A549 (cell line): ENCODE measurements at regions not wholly inside any gene's neighbourhood (a gene's known extent, or its start where the extent isn't known, plus 50 kb on each side); places are given as distances from the start of the nearest gene placed in this dataset.

Experiments used
- ATAC-seq, 2 experiments: fragments of 200-7000 bp in 1 of 2; fragments of >200 bp in 1 of 2; cut with Nextera tagmentation in 1 of 2; cut with Tn5 transposase in 1 of 2; 3 replicates each; pipeline versions ENCODE4 v1.8.0 to v1.9.1; 2018 to 2020; ENCODE audit warnings: mild to moderate bottlenecking in 1 of 2, moderate library complexity in 1 of 2
- CTCF ChIA-PET: fragments of 300-600 bp; sonication (Branson Sonifier 250); formaldehyde crosslinking; extraction: SDS; loops from one replicate; lab custom pipeline; 2021; ENCODE audit warnings: antibody characterized with exemption, inconsistent platforms; lab: Yijun Ruan, JAX
- POLR2A ChIA-PET: fragments of 350-600 bp; formaldehyde crosslinking; extraction: SDS; loops from one replicate; lab custom pipeline; 2021; ENCODE audit warnings: antibody characterized with exemption, inconsistent platforms; lab: Yijun Ruan, JAX
- DNase-seq, 2 experiments: peaks; one replicate each; pipeline versions ENCODE4 v3.0.0 to v3.0.0-alpha.2; 2011 to 2016; ENCODE audit warnings: low read depth in 1 of 2, low spot score in 1 of 2
- FAIRE-seq: peaks from 2 replicates; lab custom pipeline; 2011; peaks lifted over from hg19 to GRCh38; lab: Jason Lieb, UNC
- H3K27ac ChIP-seq, 2 experiments: fragments of >200 bp; sonication (Bioruptor Twin); formaldehyde crosslinking; 3 replicates each; pipeline ENCODE4 v1.5.1; 2016 to 2017
- H3K4me1 ChIP-seq: fragments of >200 bp; sonication (Bioruptor Twin); formaldehyde crosslinking; 3 replicates; pipeline ENCODE4 v1.6.1; 2016
- H3K4me2 ChIP-seq: fragments of >200 bp; sonication (Bioruptor Twin); formaldehyde crosslinking; 3 replicates; pipeline ENCODE4 v1.6.1; 2016
- H3K4me3 ChIP-seq: fragments of >200 bp; sonication (Bioruptor Twin); formaldehyde crosslinking; 3 replicates; pipeline ENCODE4 v1.5.1; 2016
- H3K9me3 ChIP-seq: fragments of >200 bp; sonication (Bioruptor Twin); formaldehyde crosslinking; 3 replicates; pipeline ENCODE4 v1.6.1; 2016
- BCL3 ChIP-seq: fragments of >200 bp; sonication (Bioruptor Twin); formaldehyde crosslinking; IDR thresholded peaks from 3 replicates; pipeline ENCODE4 v1.6.1; 2016
- BHLHE40 ChIP-seq: IDR thresholded peaks from 2 replicates; pipeline ENCODE4 v1.6.1; 2012; ENCODE audit warnings: low read depth, low read length, inconsistent platforms
- CBX8 ChIP-seq: fragments of 200-600 bp; sonication (generic); IDR thresholded peaks from 2 replicates; pipeline ENCODE4 v1.6.1; 2016
- FOSB ChIP-seq: fragments of 250-450 bp; sonication (Bioruptor Pico); IDR thresholded peaks from 2 replicates; pipeline ENCODE4 v1.5.0; 2020; ENCODE audit warnings: mild to moderate bottlenecking, moderate library complexity
- FOSL2 ChIP-seq, 2 experiments: fragments of 450-650 bp in 1 of 2; fragments of >200 bp in 1 of 2; sonication (Bioruptor Twin) in 1 of 2; formaldehyde crosslinking; IDR thresholded peaks; 2 replicates each; pipeline versions ENCODE4 v1.5.0 to v1.6.1; 2016 to 2020; ENCODE audit warnings: mild to moderate bottlenecking in 1 of 2, moderate library complexity in 1 of 2
- GATA3 ChIP-seq: IDR thresholded peaks from 2 replicates; pipeline ENCODE4 v1.6.1; 2012; ENCODE audit warnings: borderline replicate concordance
- HDAC2 ChIP-seq: fragments of 200-600 bp; sonication (generic); IDR thresholded peaks from 2 replicates; pipeline ENCODE4 v1.6.1; 2016
- HEYL ChIP-seq: fragments of 250-450 bp; sonication (Bioruptor Pico); IDR thresholded peaks from 2 replicates; pipeline ENCODE4 v1.8.0; 2021; ENCODE audit warnings: mild to moderate bottlenecking, moderate library complexity
- RAD21 ChIP-seq, 2 experiments: fragments of >200 bp in 1 of 2; sonication (Bioruptor Twin) in 1 of 2; formaldehyde crosslinking in 1 of 2; IDR thresholded peaks in 1 of 2; conservative IDR thresholded peaks in 1 of 2; 2 replicates in 1 of 2; 3 replicates in 1 of 2; pipeline ENCODE4 v1.6.1; 2012 to 2018; ENCODE audit warnings: inconsistent platforms in 1 of 2
- RCOR1 ChIP-seq: fragments of 150-350 bp; IDR thresholded peaks from 2 replicates; pipeline ENCODE4 v1.6.1; 2014; ENCODE audit warnings: antibody characterized with exemption, low read length, low read depth
- RNF2 ChIP-seq: fragments of 200-600 bp; sonication (generic); IDR thresholded peaks from 2 replicates; pipeline ENCODE4 v1.6.1; 2016; ENCODE audit warnings: low read depth, mild to moderate bottlenecking, antibody characterized with exemption, moderate library complexity, borderline replicate concordance
- SMC3 ChIP-seq: fragments of >200 bp; sonication (Bioruptor Twin); formaldehyde crosslinking; IDR thresholded peaks from 3 replicates; pipeline ENCODE4 v1.6.1; 2018; ENCODE audit warnings: inconsistent platforms
- ZC3H11A ChIP-seq: fragments of 450-650 bp; IDR thresholded peaks from 2 replicates; pipeline ENCODE4 v1.6.1; 2014; ENCODE audit warnings: antibody characterized with exemption, mild to moderate bottlenecking
- WGBS: methylation state at CpG from one replicate; pipeline ENCODE4 v1.1.6; 2017; ENCODE audit errors: missing lambda C conversion rate; 5-methylcytosine and 5-hydroxymethylcytosine counted together
- TF ChIP-seq, protein P1 (sequence below): fragments of 200-600 bp; sonication (generic); IDR thresholded peaks from 2 replicates; pipeline ENCODE4 v1.6.1; 2016; ENCODE audit warnings: antibody characterized with exemption, mild to moderate bottlenecking, moderate library complexity
- TF ChIP-seq, protein P2 (sequence below): IDR thresholded peaks from 2 replicates; pipeline ENCODE4 v1.6.1; 2012

- H3K4me1 ChIP-seq, result no peaks in the 10 kb centered on the region
- no peaks in the 10 kb centered on the region for H3K9me3 ChIP-seq
- DNase-seq (no peak), FAIRE-seq (no peak), ATAC-seq (no peak)
- 76% methylated on average over 4 of the region's 4 CpGs for WGBS
- no peak overlapping the region for H3K4me3 ChIP-seq
- no peak overlapping the region for H3K27ac ChIP-seq
- TF ChIP-seq FOSB (CRISPR knock-in tag) (no peak), CBX8 (no peak), RCOR1 (no peak), RAD21 (conservative IDR thresholded peaks at IDR 0.05 in 1 of 2, IDR thresholded peaks at IDR 0.05 in 1 of 2) (no peak), HDAC2 (no peak), BHLHE40 (no peak)
- TF ChIP-seq, protein P1, sequence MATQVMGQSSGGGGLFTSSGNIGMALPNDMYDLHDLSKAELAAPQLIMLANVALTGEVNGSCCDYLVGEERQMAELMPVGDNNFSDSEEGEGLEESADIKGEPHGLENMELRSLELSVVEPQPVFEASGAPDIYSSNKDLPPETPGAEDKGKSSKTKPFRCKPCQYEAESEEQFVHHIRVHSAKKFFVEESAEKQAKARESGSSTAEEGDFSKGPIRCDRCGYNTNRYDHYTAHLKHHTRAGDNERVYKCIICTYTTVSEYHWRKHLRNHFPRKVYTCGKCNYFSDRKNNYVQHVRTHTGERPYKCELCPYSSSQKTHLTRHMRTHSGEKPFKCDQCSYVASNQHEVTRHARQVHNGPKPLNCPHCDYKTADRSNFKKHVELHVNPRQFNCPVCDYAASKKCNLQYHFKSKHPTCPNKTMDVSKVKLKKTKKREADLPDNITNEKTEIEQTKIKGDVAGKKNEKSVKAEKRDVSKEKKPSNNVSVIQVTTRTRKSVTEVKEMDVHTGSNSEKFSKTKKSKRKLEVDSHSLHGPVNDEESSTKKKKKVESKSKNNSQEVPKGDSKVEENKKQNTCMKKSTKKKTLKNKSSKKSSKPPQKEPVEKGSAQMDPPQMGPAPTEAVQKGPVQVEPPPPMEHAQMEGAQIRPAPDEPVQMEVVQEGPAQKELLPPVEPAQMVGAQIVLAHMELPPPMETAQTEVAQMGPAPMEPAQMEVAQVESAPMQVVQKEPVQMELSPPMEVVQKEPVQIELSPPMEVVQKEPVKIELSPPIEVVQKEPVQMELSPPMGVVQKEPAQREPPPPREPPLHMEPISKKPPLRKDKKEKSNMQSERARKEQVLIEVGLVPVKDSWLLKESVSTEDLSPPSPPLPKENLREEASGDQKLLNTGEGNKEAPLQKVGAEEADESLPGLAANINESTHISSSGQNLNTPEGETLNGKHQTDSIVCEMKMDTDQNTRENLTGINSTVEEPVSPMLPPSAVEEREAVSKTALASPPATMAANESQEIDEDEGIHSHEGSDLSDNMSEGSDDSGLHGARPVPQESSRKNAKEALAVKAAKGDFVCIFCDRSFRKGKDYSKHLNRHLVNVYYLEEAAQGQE, result no peak
- TF ChIP-seq, protein P2, sequence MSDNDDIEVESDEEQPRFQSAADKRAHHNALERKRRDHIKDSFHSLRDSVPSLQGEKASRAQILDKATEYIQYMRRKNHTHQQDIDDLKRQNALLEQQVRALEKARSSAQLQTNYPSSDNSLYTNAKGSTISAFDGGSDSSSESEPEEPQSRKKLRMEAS, result no peak
- H3K4me2 ChIP-seq, result no peak overlapping the region
- ChIA-PET POLR2A (no interaction called here), CTCF (interaction anchor here (1.0 to 1.8 kb wide), 2 partner anchors 10 to 635 kb away, joined by 3 to 4 read pairs; no protein-coding TSS in a partner anchor)
Observed at GRCh38 chr2:207434899-207435465, 94.8 kb upstream of the CREB1 start.

DNA sequence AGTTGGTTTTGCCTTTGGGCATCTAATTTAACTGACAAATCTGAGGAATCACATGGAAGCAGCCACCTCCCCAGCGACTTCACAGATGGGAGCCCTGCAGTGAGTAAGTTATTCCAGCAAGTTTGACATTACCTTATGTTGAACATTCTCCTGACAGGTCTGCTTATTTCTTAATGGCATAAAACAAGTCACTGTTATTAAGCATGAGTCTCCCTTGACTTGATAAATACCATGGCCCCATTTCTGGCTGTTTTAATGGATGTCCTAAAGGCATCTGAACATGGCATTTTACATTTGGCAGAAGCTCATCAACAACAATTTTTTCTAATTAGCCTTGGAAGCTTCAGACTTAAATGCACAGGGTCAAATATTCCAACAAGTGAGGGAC is 92.6 kb upstream of the CREB1 start:
- Histone ChIP-seq H3K4me1 (no peaks in the 10 kb centered on the region), H3K9me3 (no peaks in the 10 kb centered on the region)
- ATAC-seq (no peak), FAIRE-seq (no peak), DNase-seq (no peak)
- 63% methylated on average over 1 of the region's 1 CpG for WGBS
- CTCF ChIA-PET, result no interaction called here
- TF ChIP-seq RNF2, result no peak
- no peak for TF ChIP-seq SMC3
- TF ChIP-seq, all 56 proteins: peak for 0
- Histone ChIP-seq H3K4me2 (no peak overlapping the region), H3K4me3 (no peak overlapping the region), H3K27ac (no peak overlapping the region)
- POLR2A ChIA-PET, result no interaction called here

GRCh38 chr2:207437524-207438143 is 92.1 kb upstream of the CREB1 start:
- ATAC-seq (no peak), DNase-seq (no peak), FAIRE-seq (no peak)
- Histone ChIP-seq H3K4me2 (no peak overlapping the region), H3K27ac (no peak overlapping the region), H3K4me3 (no peak overlapping the region), H3K4me1 (no peaks in the 10 kb centered on the region), H3K9me3 (no peaks in the 10 kb centered on the region)
- ChIA-PET CTCF (no interaction called here), POLR2A (no interaction called here)
- TF ChIP-seq BCL3 (no peak), ZC3H11A (no peak), HEYL (CRISPR knock-in tag) (no peak), FOSL2 (IDR thresholded peaks at IDR 0.05) (no peak), FOSL2 (CRISPR knock-in tag; IDR thresholded peaks at IDR 0.05) (no peak), GATA3 (no peak)
- 86% methylated on average over 13 of the region's 13 CpGs for WGBS
